AG10803 (cell line): ENCODE measurements at regions not wholly inside any gene's neighbourhood (a gene's known extent, or its start where the extent isn't known, plus 50 kb on each side); places are given as distances from the start of the nearest gene placed in this dataset.
"Not testable (repeated sequence)": the region's sequence is repeated elsewhere in the genome, so short reads cannot be mapped to it uniquely, and the experiment has no call there.

Experiments
- DNase-seq: peaks from one replicate; pipeline ENCODE4 v3.0.0; 2010; ENCODE audit warnings: low read depth
- H3K4me3 ChIP-seq: 2 replicates; pipeline ENCODE4 v1.5.1; 2011; ENCODE audit warnings: mild to moderate bottlenecking, low read length, control low read depth
- TF ChIP-seq, protein P1 (sequence below): conservative IDR thresholded peaks from 2 replicates; pipeline ENCODE4 v1.5.1; 2011; ENCODE audit warnings: mild to moderate bottlenecking, low read length, control low read depth, inconsistent platforms

GRCh38 chr17:20633268-20634059 is 53.9 kb downstream of the CDRT15L2 start:
- not testable (repeated sequence) for DNase-seq, H3K4me3 ChIP-seq

GRCh38 chr17:20640147-20640546 is 60.6 kb downstream of the CDRT15L2 start:
- not testable (repeated sequence) for DNase-seq, H3K4me3 ChIP-seq

- TF ChIP-seq, protein P1, sequence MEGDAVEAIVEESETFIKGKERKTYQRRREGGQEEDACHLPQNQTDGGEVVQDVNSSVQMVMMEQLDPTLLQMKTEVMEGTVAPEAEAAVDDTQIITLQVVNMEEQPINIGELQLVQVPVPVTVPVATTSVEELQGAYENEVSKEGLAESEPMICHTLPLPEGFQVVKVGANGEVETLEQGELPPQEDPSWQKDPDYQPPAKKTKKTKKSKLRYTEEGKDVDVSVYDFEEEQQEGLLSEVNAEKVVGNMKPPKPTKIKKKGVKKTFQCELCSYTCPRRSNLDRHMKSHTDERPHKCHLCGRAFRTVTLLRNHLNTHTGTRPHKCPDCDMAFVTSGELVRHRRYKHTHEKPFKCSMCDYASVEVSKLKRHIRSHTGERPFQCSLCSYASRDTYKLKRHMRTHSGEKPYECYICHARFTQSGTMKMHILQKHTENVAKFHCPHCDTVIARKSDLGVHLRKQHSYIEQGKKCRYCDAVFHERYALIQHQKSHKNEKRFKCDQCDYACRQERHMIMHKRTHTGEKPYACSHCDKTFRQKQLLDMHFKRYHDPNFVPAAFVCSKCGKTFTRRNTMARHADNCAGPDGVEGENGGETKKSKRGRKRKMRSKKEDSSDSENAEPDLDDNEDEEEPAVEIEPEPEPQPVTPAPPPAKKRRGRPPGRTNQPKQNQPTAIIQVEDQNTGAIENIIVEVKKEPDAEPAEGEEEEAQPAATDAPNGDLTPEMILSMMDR: peak; percentile 32
- H3K4me3 ChIP-seq, DNase-seq: not testable (repeated sequence)
Measured at GRCh38 chr17:20646661-20647272, 67.2 kb downstream of the CDRT15L2 start.

DNA sequence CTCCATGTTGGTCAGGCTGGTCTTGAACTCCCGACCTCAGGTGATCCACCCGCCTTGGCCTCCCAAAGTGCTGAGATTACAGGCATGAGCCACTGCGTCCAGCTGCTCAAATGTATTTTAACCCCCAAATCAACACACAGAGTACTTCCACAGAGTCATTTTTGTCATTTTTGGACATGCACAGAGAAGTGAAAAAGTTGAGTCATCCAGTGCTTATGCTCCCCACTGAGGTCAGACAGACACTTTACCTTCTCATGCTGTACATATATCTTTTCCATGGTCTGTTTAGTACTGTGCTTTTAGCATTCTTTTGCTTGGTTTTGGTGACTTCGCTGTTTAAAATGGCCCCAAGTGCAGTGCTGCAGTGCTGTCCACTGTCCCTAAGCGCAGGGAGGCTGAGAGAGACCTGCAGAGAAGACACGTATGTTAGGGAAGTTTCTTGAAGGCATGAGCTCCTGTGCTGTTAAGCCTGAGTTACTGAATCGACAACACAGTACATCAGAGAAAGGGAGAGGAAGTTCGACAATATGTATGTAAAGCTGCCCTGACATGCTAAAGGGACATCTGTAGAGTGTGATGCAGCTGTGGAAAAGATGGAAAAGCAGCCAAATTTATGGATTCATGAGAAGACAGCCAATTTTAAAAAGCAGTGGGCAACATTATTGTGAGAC is 69.7 kb downstream of the CDRT15L2 start:
- not testable (repeated sequence) for DNase-seq, H3K4me3 ChIP-seq

- DNase-seq, H3K4me3 ChIP-seq: not testable (repeated sequence)
Measured at GRCh38 chr17:20651022-20651421, 71.5 kb downstream of the CDRT15L2 start.

- H3K4me3 ChIP-seq, DNase-seq: not testable (repeated sequence)
Measured at GRCh38 chr17:20651736-20652135, 72.2 kb downstream of the CDRT15L2 start.

GRCh38 chr17:20653391-20653790 is 73.9 kb downstream of the CDRT15L2 start:
- not testable (repeated sequence) for DNase-seq, H3K4me3 ChIP-seq

DNA sequence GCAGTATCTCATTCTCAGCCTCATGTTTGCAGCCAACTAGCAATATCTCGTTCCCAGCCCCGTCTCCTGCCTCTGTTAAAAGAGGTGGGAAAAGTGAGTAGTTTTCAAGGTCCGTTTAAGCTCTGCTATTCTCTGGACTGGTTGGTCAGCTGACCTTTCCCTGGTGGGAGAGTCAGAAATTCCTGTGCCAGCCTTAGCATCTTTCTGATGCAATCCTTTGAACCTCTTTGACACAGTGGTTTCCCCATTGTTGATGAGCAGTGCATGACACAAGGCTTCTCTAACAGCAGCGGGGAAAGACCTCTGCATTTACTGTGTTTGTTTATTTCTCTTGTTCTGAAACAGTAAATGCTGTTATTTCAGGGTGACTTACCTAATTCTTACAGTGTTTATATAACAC is 74.6 kb downstream of the CDRT15L2 start:
- H3K4me3 ChIP-seq: not testable (repeated sequence)
- peak; percentile 25 for DNase-seq

DNA sequence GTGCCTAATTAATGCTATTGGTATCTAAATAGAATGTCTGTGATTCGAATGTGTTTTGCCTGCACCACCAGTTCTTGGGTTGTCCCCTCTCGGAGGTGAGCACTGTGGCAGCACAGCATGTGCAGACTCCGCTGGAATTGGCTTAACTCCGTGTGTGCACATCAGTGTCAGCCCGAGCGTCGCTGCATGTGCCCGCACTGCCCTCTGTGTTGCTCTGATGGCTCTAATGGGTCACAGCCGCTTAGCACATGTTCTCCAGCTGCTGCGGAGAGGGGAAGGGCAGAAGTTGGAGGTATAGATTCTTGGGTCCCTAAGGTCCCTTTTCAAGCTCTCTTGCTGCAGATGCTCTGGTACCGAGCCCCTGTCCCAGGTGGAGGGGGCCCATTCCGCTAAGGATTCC is 75.1 kb downstream of the CDRT15L2 start:
- not testable (repeated sequence) for DNase-seq, H3K4me3 ChIP-seq

DNA sequence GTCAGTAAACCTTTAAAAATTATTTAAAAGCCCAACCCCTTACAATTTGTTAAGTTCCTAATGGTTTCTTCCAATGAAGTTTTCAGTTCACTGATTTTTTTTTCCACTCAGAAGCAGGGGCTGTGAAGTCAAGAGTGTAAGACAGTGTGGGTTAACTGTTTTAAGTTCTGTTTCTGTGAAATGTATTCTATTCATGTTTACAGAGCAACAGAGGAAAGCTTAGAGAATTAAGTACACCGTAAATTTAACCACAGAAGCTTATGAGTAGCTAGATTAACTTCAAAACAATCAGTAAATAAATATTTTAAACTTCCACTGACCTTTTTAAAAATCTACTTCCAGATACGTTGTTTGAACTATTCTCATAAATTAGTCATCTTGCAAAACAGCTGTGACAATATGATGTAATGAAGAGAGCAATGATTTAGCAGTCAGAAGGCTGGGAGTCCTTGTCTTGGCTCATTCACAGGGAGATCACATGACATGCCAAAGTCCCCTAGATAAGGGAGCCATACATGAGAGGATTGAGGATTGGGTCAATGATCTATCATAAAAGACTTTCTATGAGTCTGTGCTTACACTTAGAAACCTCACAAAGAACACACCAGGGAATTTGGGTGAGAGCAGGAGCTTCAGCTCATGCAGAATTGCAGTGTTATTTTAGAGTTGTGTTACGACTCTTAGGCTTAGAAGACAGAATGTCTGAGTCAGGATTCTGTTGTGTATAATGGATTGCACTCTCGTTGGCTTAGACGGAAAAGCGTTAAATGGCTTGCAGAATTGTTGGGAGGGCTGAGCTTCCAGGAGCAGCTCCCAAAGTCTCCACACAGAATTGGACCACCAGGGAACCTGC is 85.8 kb downstream of the CDRT15L2 start:
- H3K4me3 ChIP-seq, DNase-seq: not testable (repeated sequence)

- not testable (repeated sequence) for H3K4me3 ChIP-seq, DNase-seq
Measured at GRCh38 chr17:20666689-20667088, 87.2 kb downstream of the CDRT15L2 start.

GRCh38 chr17:20667712-20668111 is 88.2 kb downstream of the CDRT15L2 start:
- not testable (repeated sequence) for DNase-seq, H3K4me3 ChIP-seq

DNA sequence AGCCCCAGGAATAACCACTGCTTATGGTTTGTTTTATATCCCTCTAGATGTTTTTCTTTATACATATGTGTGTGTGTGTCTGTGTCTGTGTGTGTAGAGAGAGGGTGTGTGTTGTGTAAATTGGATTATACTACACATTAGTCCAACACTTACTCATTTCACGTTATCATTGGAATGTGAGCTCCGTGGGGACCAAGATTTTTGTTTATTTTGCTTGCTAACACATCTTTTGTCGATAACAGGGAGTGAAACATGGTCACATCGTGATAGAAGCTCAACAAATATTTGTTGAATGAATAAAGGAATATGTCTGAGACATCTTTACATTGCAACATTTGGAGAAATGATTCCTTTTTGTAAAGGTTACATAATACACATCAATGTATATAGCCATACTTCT is 88.8 kb downstream of the CDRT15L2 start:
- DNase-seq, H3K4me3 ChIP-seq: not testable (repeated sequence)

- not testable (repeated sequence) for DNase-seq, H3K4me3 ChIP-seq
Measured at GRCh38 chr17:20668868-20669267, 89.3 kb downstream of the CDRT15L2 start.

- DNase-seq, H3K4me3 ChIP-seq: not testable (repeated sequence)
Measured at GRCh38 chr17:20670506-20670905, 91.0 kb downstream of the CDRT15L2 start.

- not testable (repeated sequence) for H3K4me3 ChIP-seq, DNase-seq
Measured at GRCh38 chr17:20674374-20674773, 94.8 kb downstream of the CDRT15L2 start.

DNA sequence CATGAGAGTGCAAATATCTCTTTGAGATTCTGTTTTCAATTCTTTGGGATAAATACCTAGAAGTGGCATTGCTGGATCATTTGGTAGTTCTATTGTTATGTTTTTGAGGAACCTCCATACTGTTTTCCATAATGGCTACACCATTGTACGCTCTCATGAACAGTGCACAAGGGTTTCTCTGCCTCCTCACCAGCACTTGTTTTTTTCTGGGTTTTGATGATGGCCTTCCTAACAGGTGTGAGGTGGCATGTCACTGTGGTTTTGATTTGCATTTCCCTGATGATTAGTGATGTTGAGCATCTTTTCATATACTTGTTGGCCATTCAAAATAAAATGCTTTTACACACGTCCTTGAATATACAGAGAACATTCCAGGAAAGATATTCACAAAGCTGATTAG is 96.2 kb downstream of the CDRT15L2 start:
- H3K4me3 ChIP-seq, DNase-seq: not testable (repeated sequence)

DNA sequence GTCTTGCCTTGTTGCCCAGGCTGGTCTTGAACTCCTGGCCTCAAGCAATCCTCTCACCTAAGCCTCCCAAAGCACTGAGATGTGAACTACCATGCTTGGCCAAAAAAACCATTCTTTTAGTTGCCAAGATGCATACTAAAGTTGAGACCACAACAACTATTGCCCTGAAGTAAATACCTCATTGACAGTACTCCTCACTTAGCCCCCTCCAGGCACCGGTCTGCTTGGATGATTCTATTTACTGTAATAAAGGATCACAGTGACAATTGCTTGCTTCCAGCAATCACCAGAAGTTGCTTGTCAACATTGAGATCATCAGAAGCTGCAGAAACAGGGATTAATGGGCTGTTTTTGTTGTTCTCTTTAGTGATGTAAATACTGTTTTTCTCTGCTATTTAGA is 97.1 kb downstream of the CDRT15L2 start:
- not testable (repeated sequence) for DNase-seq, H3K4me3 ChIP-seq
